Keratinocyte (primary cell): ENCODE measurements at regions not wholly inside any gene's neighbourhood (a gene's known extent, or its start where the extent isn't known, plus 50 kb on each side); places are given as distances from the start of the nearest gene placed in this dataset.

Source experiments
- DNase-seq: peaks from one replicate; pipeline ENCODE4 v3.0.0-alpha.2; 2011; ENCODE audit warnings: low read depth, missing footprints, low spot score
- FAIRE-seq: peaks from 2 replicates; lab custom pipeline; 2011; peaks lifted over from hg19 to GRCh38; lab: Jason Lieb, UNC
- H2AFZ ChIP-seq: 2 replicates; pipeline ENCODE4 v1.6.0; 2012; ENCODE audit warnings: low read length, control low read depth, inconsistent platforms; ENCODE audit not compliant: control insufficient read depth
- H3K27ac ChIP-seq: 2 replicates; pipeline ENCODE4 v1.5.1; 2011; ENCODE audit warnings: low read length; ENCODE audit not compliant: control insufficient read depth, insufficient read depth
- H3K27me3 ChIP-seq: 3 replicates; pipeline ENCODE4 v1.6.0; 2011; ENCODE audit warnings: low read length; ENCODE audit not compliant: control insufficient read depth, insufficient read depth; ENCODE audit errors: extremely low read depth
- H3K36me3 ChIP-seq, 2 experiments: 2 replicates in 1 of 2; 3 replicates in 1 of 2; pipeline ENCODE4 v1.5.1; 2011; ENCODE audit warnings: low read length in 2 of 2, mild to moderate bottlenecking in 1 of 2; ENCODE audit not compliant: control insufficient read depth in 2 of 2, insufficient read depth in 2 of 2; ENCODE audit errors: extremely low read depth in 1 of 2
- H3K4me1 ChIP-seq: 3 replicates; pipeline ENCODE4 v1.5.1; 2011; ENCODE audit warnings: low read length; ENCODE audit not compliant: control insufficient read depth, insufficient read depth; ENCODE audit errors: extremely low read depth
- H3K4me2 ChIP-seq: 3 replicates; pipeline ENCODE4 v1.6.0; 2011; ENCODE audit warnings: low read depth, low read length; ENCODE audit not compliant: control insufficient read depth, insufficient read depth; ENCODE audit errors: extremely low read depth
- H3K4me3 ChIP-seq, 3 experiments: fragments of 200-600 bp in 1 of 3; sonication (generic) in 1 of 3; 2 replicates in 2 of 3; 3 replicates in 1 of 3; pipeline ENCODE4 v1.5.1; 2011 to 2016; ENCODE audit warnings: low read length in 3 of 3, mild to moderate bottlenecking in 3 of 3, control low read depth in 2 of 3, inconsistent platforms in 1 of 3, low read depth in 1 of 3, mixed read lengths in 1 of 3, mixed run types in 1 of 3, moderate library complexity in 1 of 3; ENCODE audit not compliant: control insufficient read depth in 2 of 3, insufficient read depth in 2 of 3; ENCODE audit errors: extremely low read depth in 1 of 3
- H3K79me2 ChIP-seq: 2 replicates; pipeline ENCODE4 v1.6.0; 2012; ENCODE audit warnings: low read length; ENCODE audit not compliant: control insufficient read depth, insufficient read depth
- H3K9ac ChIP-seq: 3 replicates; pipeline ENCODE4 v1.6.0; 2011; ENCODE audit warnings: low read length; ENCODE audit not compliant: control insufficient read depth, insufficient read depth; ENCODE audit errors: extremely low read depth
- H3K9me1 ChIP-seq: 3 replicates; pipeline ENCODE4 v1.6.0; 2011; ENCODE audit warnings: low read length; ENCODE audit not compliant: control insufficient read depth, insufficient read depth; ENCODE audit errors: extremely low read depth
- H3K9me3 ChIP-seq: 2 replicates; pipeline ENCODE4 v1.5.1; 2012; ENCODE audit warnings: low read depth, low read length; ENCODE audit not compliant: control insufficient read depth
- H4K20me1 ChIP-seq: 3 replicates; pipeline ENCODE4 v1.6.0; 2011; ENCODE audit warnings: low read length; ENCODE audit not compliant: control insufficient read depth, insufficient read depth; ENCODE audit errors: extremely low read depth
- CTCF ChIP-seq, 3 experiments: IDR thresholded peaks in 1 of 3; conservative IDR thresholded peaks in 1 of 3; optimal IDR thresholded peaks in 1 of 3; 2 replicates in 2 of 3; 3 replicates in 1 of 3; pipeline versions ENCODE3 to v1.5.1; 2011; ENCODE audit warnings: low read length in 3 of 3, mild to moderate bottlenecking in 3 of 3, moderate library complexity in 2 of 3, control low read depth in 1 of 3, inconsistent platforms in 1 of 3; ENCODE audit not compliant: insufficient read depth in 2 of 3; ENCODE audit errors: extremely low read depth in 1 of 3
- EZH2 ChIP-seq: IDR thresholded peaks from one replicate; pipeline ENCODE4 v1.6.1; 2012; ENCODE audit warnings: inconsistent platforms, mild to moderate bottlenecking, low read length, moderate library complexity
- dilution Hi-C: fragments of 300-500 bp; cut with MboI; formaldehyde crosslinking; loops from one replicate; pipeline ENCODE4 v1.7.0; 2020; ENCODE audit warnings: low sequenced_read_pairs; ENCODE audit not compliant: extremely low pct_ligation_motif_present

GRCh38 chr6:115706981-115707380 is 353.7 kb downstream of the FRK start:
- no peaks in the 10 kb centered on the region for H3K79me2 ChIP-seq
- FAIRE-seq (no peak), DNase-seq (no peak)
- no peak overlapping the region for H3K27ac ChIP-seq
- H4K20me1 ChIP-seq: no peaks in the 10 kb centered on the region
- no peaks in the 10 kb centered on the region for H3K27me3 ChIP-seq
- dilution Hi-C loops: no loop called here
- H3K4me3 ChIP-seq: no peak overlapping the region
- H2AFZ ChIP-seq: no peak overlapping the region
- no peaks in the 10 kb centered on the region for H3K9me3 ChIP-seq
- no peaks in the 10 kb centered on the region for H3K9me1 ChIP-seq
- H3K4me1 ChIP-seq: no peaks in the 10 kb centered on the region
- H3K9ac ChIP-seq: no peak overlapping the region
- no peaks in the 10 kb centered on the region for H3K36me3 ChIP-seq
- no peak for TF ChIP-seq EZH2
- no peak for TF ChIP-seq CTCF (optimal IDR thresholded peaks at IDR 0.05 in 1 of 3, IDR thresholded peaks at IDR 0.05 in 1 of 3, conservative IDR thresholded peaks at IDR 0.05 in 1 of 3; ENCODE audit: extremely low read depth in 1 of 3, insufficient read depth in 2 of 3, low read length in 3 of 3)
- H3K4me2 ChIP-seq: no peak overlapping the region

GRCh38 chr6:115706324-115706723 is 354.4 kb downstream of the FRK start:
- Histone ChIP-seq H3K36me3 (no peaks in the 10 kb centered on the region), H2AFZ (no peak overlapping the region), H3K9me3 (no peaks in the 10 kb centered on the region), H3K9ac (no peak overlapping the region), H3K27ac (no peak overlapping the region), H3K4me2 (no peak overlapping the region), H4K20me1 (no peaks in the 10 kb centered on the region), H3K27me3 (no peaks in the 10 kb centered on the region), H3K9me1 (no peaks in the 10 kb centered on the region), H3K79me2 (no peaks in the 10 kb centered on the region), H3K4me3 (no peak overlapping the region), H3K4me1 (no peaks in the 10 kb centered on the region)
- TF ChIP-seq EZH2 (no peak), CTCF (optimal IDR thresholded peaks at IDR 0.05 in 1 of 3, IDR thresholded peaks at IDR 0.05 in 1 of 3, conservative IDR thresholded peaks at IDR 0.05 in 1 of 3; ENCODE audit: extremely low read depth in 1 of 3, insufficient read depth in 2 of 3, low read length in 3 of 3) (no peak)
- FAIRE-seq (no peak), DNase-seq (no peak)
- dilution Hi-C loops: no loop called here
